ENCODE measurements at regions not wholly inside any gene's neighbourhood (a gene's known extent, or its start where the extent isn't known, plus 50 kb on each side); places are given as distances from the start of the nearest gene placed in this dataset.
A peak's percentile ranks its signal among the peaks of the same experiment; 100 is the strongest.

GRCh38 chr14:89701211-89702043, 253.1 kb downstream of the EFCAB11 start:
- Histone ChIP-seq H2AFZ (ENCODE audit: low read depth, low read length) (peak overlapping the region; percentile 92), H3K9ac (ENCODE audit: insufficient read depth in 1 of 2, low read depth in 2 of 2, low read length in 2 of 2) (peak overlapping the region in 1 of 2 experiments; percentile 76; a peak in 1 of 4 replicates), H3K27me3 (ENCODE audit: control insufficient read depth in 2 of 2, insufficient read depth in 2 of 2, low read length in 2 of 2) (no peaks in the 10 kb centered on the region), H3K9me1 (ENCODE audit: control insufficient read depth, insufficient read depth, low read length) (no peaks in the 10 kb centered on the region), H3K79me2 (ENCODE audit: control insufficient read depth, insufficient read depth, low read length) (no peaks in the 10 kb centered on the region), H3K4me1 (replicated peaks in 1 of 2; ENCODE audit: control insufficient read depth in 2 of 2, insufficient read depth in 2 of 2, low read length in 2 of 2) (peaks cover 3 to 8% of the 10 kb centered on the region in 2 experiments; a peak in 4 of 5 replicates), H3K9me3 (replicated peaks; ENCODE audit: control insufficient read depth, insufficient read depth, low read depth, low read length) (no peaks in the 10 kb centered on the region; the same call in 1 of the 2 replicates), H4K20me1 (replicated peaks; ENCODE audit: control insufficient read depth, insufficient read depth, low read length) (no peaks in the 10 kb centered on the region), H3K4me3 (peak overlapping the region; percentile 32; the same call in 1 of the 2 replicates), H3K4me2 (ENCODE audit: insufficient read depth, low read length) (peak overlapping the region; percentile 55; the same call in 1 of the 2 replicates), H3K36me3 (ENCODE audit: control insufficient read depth, insufficient read depth, low read length) (no peaks in the 10 kb centered on the region), H3K27ac (ENCODE audit: extremely low read depth, low read depth, low read length) (no peak overlapping the region)
- no TSS peak for BruUV-seq (replicated peaks)
- POLR2A ChIA-PET = no interaction called here
- DNase-seq (ENCODE audit: extremely low read depth in 1 of 4, low spot score in 3 of 4) = peak; percentile 71 to 93 (median 88)
- intact Hi-C loops (cut with micrococcal nuclease) (no loop called here), in situ Hi-C loops (cut with MboI) (no loop called here)
- no peak for FAIRE-seq
- ATAC-seq = peak; percentile 90
- 21% methylated on average over 4 of the region's 81 CpGs for WGBS (ENCODE audit: insufficient coverage, low coverage, missing lambda C conversion rate)
- CTCF ChIA-PET (ENCODE audit: low intra/inter-chr PET ratio) = no interaction called here
- no peak for TF ChIP-seq KLF13 (tag; IDR thresholded peaks at IDR 0.05; ENCODE audit: borderline replicate concordance, low read depth)
- TF ChIP-seq SMAD4 (CRISPR knock-in tag; conservative IDR thresholded peaks at IDR 0.05) = peak; percentile 60; the same call in 1 of the 2 replicates
- no peak for TF ChIP-seq ZNF592 (IDR thresholded peaks at IDR 0.05)
- peak; percentile 52 for TF ChIP-seq HNRNPK (IDR thresholded peaks at IDR 0.05; ENCODE audit: low read depth, low read length, poor library complexity, severe bottlenecking)
- TF ChIP-seq ZNF140 (CRISPR knock-in tag; IDR thresholded peaks at IDR 0.05) = no peak
- TF ChIP-seq KDM4B (IDR thresholded peaks at IDR 0.05; ENCODE audit: borderline replicate concordance in 2 of 2, low read depth in 1 of 2) = no peak
- no peak for TF ChIP-seq GATAD2B (IDR thresholded peaks at IDR 0.05; ENCODE audit: borderline replicate concordance)
- peak; percentile 97 for TF ChIP-seq L3MBTL2 (IDR thresholded peaks at IDR 0.05)
- no peak for TF ChIP-seq ZNF740 (CRISPR knock-in tag; IDR thresholded peaks at IDR 0.05)
- peak in 1 of 2 experiments; percentile 94; a peak in 2 of 4 replicates for TF ChIP-seq ZNF740 (tag; IDR thresholded peaks at IDR 0.05)
- TF ChIP-seq MYC (IDR thresholded peaks at IDR 0.05; ENCODE audit: low read depth, low read length) = peak; percentile 78
- TF ChIP-seq MYC (CRISPR knock-in tag; IDR thresholded peaks at IDR 0.05; ENCODE audit: borderline replicate concordance, low read depth) = no peak
- TF ChIP-seq POLR2G (IDR thresholded peaks at IDR 0.05; ENCODE audit: low read depth, low read length) = peak; percentile 37; the same call in 1 of the 2 replicates
- peak; percentile 31; the same call in 1 of the 2 replicates for TF ChIP-seq ZBTB7A (IDR thresholded peaks at IDR 0.05; ENCODE audit: borderline replicate concordance, control insufficient read depth, low read depth, low read length)
- TF ChIP-seq MAFF (IDR thresholded peaks at IDR 0.05; ENCODE audit: low read length) = no peak
